ENCODE measurements at regions not wholly inside any gene's neighbourhood (a gene's known extent, or its start where the extent isn't known, plus 50 kb on each side); places are given as distances from the start of the nearest gene placed in this dataset.

GRCh38 chr13:34254366-34254765 is 436.4 kb downstream of the RFC3 start:
- DNase-seq = no peak

GRCh38 chr13:34255711-34256110 is 437.8 kb downstream of the RFC3 start:
- DNase-seq = no peak

DNA sequence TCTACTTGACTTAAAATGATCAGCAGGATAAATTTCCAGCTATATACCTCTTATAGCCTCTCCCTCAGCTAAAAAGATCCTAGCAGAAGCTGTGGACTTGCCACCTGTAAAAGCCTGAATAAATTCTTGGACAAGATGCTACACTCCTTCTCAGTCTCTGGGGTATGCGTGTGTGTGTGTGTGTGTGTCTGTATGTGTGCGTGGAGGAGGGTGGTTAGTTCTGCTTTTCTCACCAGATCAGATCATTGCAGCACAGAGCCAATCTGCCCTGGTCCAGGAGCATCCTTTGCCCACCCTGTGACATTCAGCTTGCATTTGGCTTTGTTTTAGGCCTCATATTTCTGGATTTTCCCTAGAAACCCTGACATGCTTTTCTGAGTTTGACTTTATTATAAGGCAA is 438.3 kb downstream of the RFC3 start:
- no peak for DNase-seq

GRCh38 chr13:34257966-34258365 is 440.0 kb downstream of the RFC3 start:
- no peak for DNase-seq

DNA sequence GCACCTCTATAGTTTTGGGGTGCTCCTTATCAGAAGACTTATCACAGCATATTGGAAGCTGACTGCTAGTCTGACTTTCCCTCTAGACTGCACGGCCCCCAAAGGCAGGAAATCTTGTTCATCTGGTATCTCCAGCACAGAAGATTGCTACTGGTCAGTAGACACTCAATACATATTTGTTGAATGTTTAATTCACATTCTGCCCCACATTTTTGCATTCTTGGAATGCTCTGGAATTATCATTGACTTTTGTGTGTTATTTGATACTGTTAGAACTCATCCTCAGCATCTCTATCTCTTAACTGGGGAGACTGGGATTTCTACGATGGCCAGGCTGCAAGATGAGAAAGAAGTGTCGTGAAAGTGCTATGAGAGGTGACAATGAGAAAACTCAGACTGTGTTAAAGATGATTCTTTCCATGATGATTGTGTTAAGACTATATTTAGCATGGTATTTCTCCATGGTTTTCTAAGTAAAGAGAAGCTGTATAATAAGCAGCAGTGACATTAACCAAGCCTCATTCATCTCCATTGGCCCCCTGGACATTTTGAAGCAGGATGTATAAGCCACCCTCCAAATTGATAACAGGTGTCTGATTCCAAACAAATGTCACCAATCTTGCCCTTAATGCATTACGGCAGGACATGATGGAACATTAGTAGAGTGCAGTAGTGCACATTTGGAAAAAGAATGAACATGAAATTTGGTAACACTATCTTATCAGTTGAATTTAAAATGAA is 440.9 kb downstream of the RFC3 start:
- no peak for DNase-seq

DNA sequence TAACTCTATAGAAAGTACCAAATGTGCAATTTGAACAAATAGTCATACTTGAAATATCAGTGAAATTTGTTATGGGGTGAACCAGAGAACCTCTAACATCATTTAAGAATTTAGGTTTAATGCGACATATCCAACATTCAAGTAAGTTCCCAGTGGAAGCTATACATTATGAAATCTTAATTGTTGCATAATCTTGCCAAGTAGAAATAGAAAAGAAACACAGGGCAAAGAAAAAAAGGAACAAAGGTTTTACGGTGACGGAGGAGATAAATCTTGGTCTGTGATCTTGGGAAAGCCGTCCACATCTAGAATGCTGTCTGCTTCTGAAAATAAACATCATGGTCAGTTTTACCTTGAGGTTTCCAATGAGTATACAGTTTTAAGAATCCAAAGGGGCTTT is 445.7 kb downstream of the RFC3 start:
- no peak for DNase-seq

- DNase-seq = no peak
Observed at GRCh38 chr13:34265046-34265679, 447.2 kb downstream of the RFC3 start.

GRCh38 chr13:34276764-34277163 is 458.8 kb downstream of the RFC3 start:
- no peak for DNase-seq

DNA sequence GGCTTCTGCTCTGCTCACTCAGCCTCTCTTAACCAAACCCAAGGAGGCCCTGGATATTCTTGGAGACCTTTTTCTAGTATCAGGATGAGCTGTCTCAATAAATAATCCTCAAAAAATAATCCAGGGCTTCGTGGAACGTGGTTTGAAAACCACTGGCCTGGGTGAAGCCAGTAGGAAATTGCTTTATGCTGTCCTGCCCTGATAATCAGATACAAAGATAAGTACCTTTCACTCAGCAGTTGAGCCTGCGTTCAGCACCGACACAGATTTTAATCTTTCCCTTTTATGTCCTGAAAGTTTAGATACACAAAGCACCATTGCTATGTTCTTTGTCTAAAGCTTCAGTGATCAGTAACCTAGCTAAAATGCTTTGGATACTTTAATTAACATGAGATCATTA is 460.0 kb downstream of the RFC3 start:
- no peak for DNase-seq

GRCh38 chr13:34278780-34279179 is 460.8 kb downstream of the RFC3 start:
- DNase-seq = no peak

- no peak for DNase-seq
Observed at GRCh38 chr13:34290661-34291060, 472.7 kb downstream of the RFC3 start.

- no peak for DNase-seq
Observed at GRCh38 chr13:34294483-34295129, 476.7 kb downstream of the RFC3 start.

DNA sequence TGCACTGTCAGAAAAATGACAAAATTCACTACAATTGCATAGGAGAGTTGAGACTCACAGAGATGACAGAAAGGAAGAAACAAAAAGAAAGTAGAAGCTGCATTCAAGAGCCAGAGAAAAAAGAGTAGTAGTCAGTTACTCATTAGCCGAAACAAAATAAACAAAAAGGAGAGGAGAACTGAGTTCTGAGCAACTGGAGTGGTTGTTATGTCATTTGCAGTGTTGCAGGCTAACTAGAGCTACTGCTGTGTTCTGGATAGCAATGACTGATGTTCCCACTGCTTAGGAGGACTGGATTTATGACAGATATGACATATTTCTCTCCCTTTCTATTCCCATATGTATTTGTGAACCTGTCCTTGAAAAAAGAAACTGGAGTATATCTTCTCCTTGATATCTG is 482.6 kb downstream of the RFC3 start:
- no peak for DNase-seq

GRCh38 chr13:34302596-34302995 is 484.6 kb downstream of the RFC3 start:
- no peak for DNase-seq

GRCh38 chr13:34303346-34303745 is 485.4 kb downstream of the RFC3 start:
- DNase-seq = no peak

- DNase-seq = no peak
Observed at GRCh38 chr13:34307607-34308006, 489.7 kb downstream of the RFC3 start.

DNA sequence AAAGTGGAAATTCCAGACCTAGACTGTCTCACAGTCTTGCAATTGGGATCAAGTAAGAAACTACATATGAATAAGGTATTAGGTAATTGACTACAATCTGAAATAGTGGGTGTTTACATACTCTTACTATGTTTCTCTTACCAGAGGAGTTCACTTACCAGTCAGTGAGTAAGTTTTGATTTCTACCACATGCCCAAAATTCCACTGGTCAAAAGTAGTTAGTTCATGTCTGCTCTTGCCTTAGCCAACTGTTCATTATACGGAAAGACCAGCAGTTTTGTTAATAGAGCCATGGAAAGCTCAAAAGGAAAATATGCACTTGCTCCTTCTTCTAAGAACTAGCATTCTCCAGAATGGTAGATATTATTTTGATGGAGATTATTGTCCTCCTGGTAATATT is 490.8 kb downstream of the RFC3 start:
- no peak for DNase-seq

GRCh38 chr13:34310539-34310938 is 492.6 kb downstream of the RFC3 start:
- DNase-seq = no peak

DNA sequence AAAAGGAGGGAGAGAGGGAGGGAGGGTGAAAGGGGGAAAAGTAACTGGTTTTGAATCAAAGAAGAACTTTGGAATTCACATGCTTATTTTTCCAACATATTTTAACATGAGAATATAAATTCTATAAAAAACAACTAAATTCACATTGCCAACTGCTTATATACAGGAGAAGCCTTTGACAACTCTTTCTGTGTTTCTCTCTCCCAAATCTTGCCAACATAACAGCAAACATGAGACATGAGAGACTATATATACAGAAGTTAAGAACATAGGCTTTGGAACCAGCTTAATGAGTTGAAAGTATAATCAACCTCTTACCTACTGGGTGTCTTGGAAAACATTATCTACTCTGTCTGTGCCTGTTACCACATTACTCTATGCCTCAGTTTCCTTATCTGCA is 493.3 kb downstream of the RFC3 start:
- no peak for DNase-seq

DNA sequence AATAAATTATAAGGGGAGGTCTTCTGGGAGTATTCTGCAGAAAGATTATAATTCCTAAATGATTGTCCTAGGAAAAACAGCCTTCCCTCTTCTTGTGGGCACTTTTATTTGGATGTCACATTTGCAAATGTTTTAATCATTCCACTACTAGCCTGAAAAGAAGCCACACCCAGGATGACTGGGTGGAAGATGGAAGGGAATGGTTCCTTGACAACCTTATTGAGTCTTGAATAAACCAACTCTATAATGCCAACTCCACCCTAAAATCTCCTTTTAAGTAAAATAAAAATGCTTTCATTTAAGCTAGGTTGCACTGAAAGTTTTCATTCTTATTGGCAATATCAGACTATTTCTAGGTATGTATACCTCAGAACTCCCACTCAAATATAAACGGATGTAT is 494.6 kb downstream of the RFC3 start:
- no peak for DNase-seq

- no peak for DNase-seq
Observed at GRCh38 chr13:34320084-34320483, 502.1 kb downstream of the RFC3 start.

GRCh38 chr13:34322014-34322742 is 504.2 kb downstream of the RFC3 start:
- DNase-seq = peak in 1 of 2 experiments; percentile 4

- DNase-seq = no peak
Observed at GRCh38 chr13:34322743-34323074, 504.8 kb downstream of the RFC3 start.

Data from cerebellar nuclear complex (tissue), 1 donor.